ENCODE measurements at regions not wholly inside any gene's neighbourhood (a gene's known extent, or its start where the extent isn't known, plus 50 kb on each side); places are given as distances from the start of the nearest gene placed in this dataset.

GRCh38 chr6:165849534-165850430, 186.7 kb upstream of the PDE10A start:
- TF ChIP-seq EP300 (IDR thresholded peaks at IDR 0.05) (no peak), POLR2A (IDR thresholded peaks at IDR 0.05) (no peak), CTCF (IDR thresholded peaks at IDR 0.05) (no peak)
